ENCODE measurements at regions not wholly inside any gene's neighbourhood (a gene's known extent, or its start where the extent isn't known, plus 50 kb on each side); places are given as distances from the start of the nearest gene placed in this dataset.
"Not testable (repeated sequence)": the region's sequence is repeated elsewhere in the genome, so short reads cannot be mapped to it uniquely, and the experiment has no call there.

DNA sequence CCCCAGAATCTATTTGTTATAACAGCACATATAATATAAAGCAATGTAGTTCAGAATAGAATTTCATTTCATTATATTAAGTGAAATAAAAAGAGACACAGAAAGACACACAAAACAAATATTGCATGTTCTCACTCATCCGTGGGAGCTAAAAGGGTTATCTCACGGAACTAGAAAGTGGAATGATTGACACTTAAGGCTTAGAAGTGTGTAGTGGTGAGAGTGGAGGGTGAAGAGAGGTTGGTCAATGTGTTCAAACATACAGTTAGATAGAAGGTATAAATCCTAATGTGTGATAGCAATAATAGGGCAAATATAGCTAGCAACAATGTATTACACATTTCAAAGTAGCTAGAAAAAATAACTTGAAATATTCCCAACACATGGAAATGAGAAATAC lies 1001.7 kb upstream of the TMPRSS15 start:
- Mint-ChIP-seq H3K36me3 (ENCODE audit: insufficient read depth) (no peaks in the 10 kb centered on the region), H3K4me1 (ENCODE audit: low read depth) (no peaks in the 10 kb centered on the region), H3K9me3 (peaks cover 7% of the 10 kb centered on the region), H3K27me3 (ENCODE audit: low read depth) (no peaks in the 10 kb centered on the region), H3K4me3 (no peak overlapping the region)
- DNase-seq (no peak), ATAC-seq (no peak)

DNA sequence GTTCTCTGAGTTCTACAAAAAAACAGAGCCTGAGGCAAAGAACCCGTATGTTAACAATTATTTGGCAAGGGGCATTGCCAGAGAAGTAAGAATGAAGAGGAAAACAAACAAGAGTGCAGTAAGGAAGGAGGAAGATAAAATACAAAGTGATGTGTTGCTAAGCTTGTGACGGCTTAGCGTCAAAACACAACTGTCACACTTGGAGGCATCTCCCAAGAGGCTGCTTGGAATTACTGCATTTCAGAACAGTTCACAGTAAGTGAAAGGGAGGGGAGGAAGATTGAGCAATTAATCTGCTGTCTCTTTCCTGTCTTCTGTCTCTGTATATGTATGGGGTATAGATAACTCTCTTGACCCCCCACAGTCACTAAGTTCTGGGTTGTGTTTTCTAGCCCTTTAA lies 1017.0 kb upstream of the TMPRSS15 start:
- H3K4me1 Mint-ChIP-seq (ENCODE audit: low read depth): no peaks in the 10 kb centered on the region
- H3K27me3 Mint-ChIP-seq (ENCODE audit: low read depth): no peaks in the 10 kb centered on the region
- H3K9me3 Mint-ChIP-seq: peaks cover 16% of the 10 kb centered on the region

DNA sequence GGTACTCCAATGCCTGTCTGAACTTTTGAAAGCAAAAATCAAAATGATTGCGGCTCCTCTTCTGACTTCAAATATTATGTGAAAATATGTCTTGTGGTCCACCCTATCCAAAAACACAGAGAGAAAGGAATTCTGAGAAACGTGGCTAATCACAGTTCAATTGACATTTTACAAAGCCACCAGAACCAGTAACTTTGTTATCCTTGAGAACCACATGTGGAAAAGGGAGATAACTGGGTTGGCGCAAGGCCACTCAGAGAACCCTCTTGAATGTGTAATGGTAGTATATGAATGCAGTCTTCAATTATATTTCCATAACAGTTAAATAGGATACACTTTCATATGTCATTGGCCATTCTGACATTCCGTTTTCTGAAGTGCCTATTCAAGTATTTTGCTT lies 1030.0 kb upstream of the TMPRSS15 start:
- Mint-ChIP-seq H3K4me1 (ENCODE audit: low read depth) (no peaks in the 10 kb centered on the region), H3K4me3 (no peak overlapping the region), H3K27me3 (ENCODE audit: low read depth) (no peaks in the 10 kb centered on the region), H3K36me3 (ENCODE audit: insufficient read depth) (no peaks in the 10 kb centered on the region), H3K9me3 (peaks cover 7% of the 10 kb centered on the region)
- DNase-seq (no peak), ATAC-seq (no peak)

More for the DNA sequence above, 1017.0 kb upstream of the TMPRSS15 start:
- no peak for DNase-seq
- no peak for ATAC-seq
- H3K4me3 Mint-ChIP-seq: no peak overlapping the region
- no peaks in the 10 kb centered on the region for H3K36me3 Mint-ChIP-seq (ENCODE audit: insufficient read depth)

DNA sequence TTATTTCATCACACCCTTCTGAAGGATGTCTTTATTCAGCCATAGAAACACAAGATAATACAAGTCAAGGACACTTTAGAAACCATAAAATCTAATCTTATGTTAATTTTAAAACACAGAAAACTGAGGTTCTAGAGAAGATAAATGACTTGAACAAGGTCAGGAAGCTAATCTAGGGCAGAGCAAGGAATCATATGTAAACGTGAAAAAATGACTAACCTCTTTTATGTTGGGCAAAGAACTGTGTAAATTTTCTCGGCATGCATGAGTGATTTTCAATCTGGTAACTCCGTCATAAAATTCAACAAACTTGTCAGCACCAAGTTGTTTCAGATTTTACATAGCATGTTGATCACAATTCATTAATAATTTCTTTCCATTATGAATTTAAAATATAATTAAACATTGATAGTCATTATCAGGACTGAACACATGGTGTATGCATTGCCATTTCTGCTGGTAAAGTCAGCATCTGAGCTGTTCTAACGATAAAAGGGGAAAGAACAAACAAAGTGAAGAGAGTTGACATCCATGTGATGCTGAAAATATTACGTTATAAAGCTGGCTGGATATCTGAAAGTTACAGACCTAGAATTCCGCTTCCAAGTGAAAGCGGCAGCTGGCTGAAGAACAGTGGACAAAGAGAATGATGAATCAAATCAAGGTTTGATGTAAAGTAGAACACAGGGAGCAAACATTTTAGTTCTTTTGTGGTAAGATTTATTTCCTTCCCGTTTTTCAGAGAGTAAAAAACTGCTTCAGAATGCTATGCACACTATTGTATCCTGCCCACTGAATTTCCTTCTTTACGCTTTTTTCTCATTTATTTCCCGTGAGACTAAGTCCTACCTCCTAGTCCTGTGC lies 1037.4 kb upstream of the TMPRSS15 start:
- no peaks in the 10 kb centered on the region for H3K9me3 Mint-ChIP-seq
- DNase-seq (no peak), ATAC-seq (no peak)
- H3K27me3 Mint-ChIP-seq (ENCODE audit: low read depth): no peaks in the 10 kb centered on the region
- H3K4me3 Mint-ChIP-seq: no peak overlapping the region
- H3K4me1 Mint-ChIP-seq (ENCODE audit: low read depth): no peaks in the 10 kb centered on the region
- no peaks in the 10 kb centered on the region for H3K36me3 Mint-ChIP-seq (ENCODE audit: insufficient read depth)

DNA sequence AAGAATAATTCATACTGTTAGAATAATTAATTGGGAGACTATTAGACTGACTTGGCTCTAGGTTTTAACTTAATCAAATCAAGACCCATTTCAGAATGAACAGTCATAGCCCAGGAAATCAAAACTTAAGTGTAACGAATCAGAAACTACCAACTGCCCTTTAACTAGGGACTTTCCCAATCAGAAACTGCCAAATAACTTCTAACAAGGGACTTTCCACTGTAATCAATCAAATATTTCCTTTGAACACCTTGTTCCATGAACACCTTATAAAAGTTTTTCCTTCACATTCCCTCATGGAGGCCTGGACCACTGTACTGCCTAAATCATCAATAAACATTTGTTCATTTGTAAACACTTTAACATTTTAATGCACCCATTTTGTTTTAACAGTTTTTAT lies 1054.7 kb upstream of the TMPRSS15 start:
- ATAC-seq: no peak
- Mint-ChIP-seq H3K27me3 (ENCODE audit: low read depth) (no peaks in the 10 kb centered on the region), H3K4me3 (no peak overlapping the region), H3K4me1 (ENCODE audit: low read depth) (no peaks in the 10 kb centered on the region), H3K9me3 (peaks cover 8% of the 10 kb centered on the region), H3K36me3 (ENCODE audit: insufficient read depth) (no peaks in the 10 kb centered on the region)
- no peak for DNase-seq

DNA sequence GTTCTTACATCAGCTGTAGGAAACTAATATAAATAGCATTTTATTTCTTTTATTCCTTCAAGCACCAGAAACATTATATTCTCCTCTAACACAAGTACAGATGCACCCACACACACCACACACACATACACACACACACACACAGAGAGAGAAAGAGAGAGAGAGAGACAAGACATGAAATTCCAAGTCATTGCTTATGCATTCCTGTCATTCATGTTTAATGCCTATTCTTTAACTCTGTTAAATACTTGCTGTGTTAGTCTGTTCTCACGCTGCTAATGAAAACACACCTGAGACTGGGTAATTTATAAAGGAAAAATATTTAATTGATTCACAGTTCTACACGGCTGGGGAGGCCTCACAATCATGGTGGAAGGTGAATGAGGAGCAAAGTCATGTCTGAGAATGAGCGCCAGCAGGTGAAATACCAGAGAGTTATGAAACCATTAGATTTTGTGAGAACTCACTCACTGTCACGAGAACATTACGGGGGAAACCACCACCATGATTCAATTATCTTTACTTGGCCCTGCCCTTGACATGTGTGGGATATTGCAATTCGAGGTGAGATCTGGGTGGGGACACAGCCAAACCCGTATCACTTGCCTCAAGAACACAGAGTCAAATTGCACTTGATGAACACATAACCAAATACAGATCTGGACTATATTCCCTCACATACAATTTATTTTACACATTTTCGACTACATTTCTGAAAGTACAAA lies 1058.1 kb upstream of the TMPRSS15 start:
- ATAC-seq (no peak), DNase-seq (no peak)
- H3K27me3 Mint-ChIP-seq (ENCODE audit: low read depth): no peaks in the 10 kb centered on the region
- no peaks in the 10 kb centered on the region for H3K4me1 Mint-ChIP-seq (ENCODE audit: low read depth)
- H3K9me3 Mint-ChIP-seq: peaks cover 8% of the 10 kb centered on the region
- no peak overlapping the region for H3K4me3 Mint-ChIP-seq
- H3K36me3 Mint-ChIP-seq (ENCODE audit: insufficient read depth): no peaks in the 10 kb centered on the region

DNA sequence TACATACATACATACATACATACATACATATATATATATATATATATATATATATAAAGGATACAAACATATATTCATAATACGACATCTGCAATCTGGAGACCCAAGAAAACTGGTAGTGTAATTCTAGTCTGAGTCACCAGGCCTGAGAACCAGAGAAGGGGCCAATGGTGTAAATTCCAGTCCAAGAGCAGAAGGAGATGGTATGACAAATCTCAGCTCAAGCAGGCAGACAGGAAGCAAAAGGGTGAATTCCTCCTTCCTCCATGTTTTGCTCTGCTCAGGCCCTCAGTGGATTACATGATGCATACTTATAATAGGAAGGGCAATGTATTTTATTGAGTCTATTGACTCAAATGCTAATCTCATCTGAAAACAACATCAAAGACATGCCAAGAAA lies 1060.4 kb upstream of the TMPRSS15 start:
- H3K4me3 Mint-ChIP-seq: no peak overlapping the region
- H3K9me3 Mint-ChIP-seq: peaks cover 3% of the 10 kb centered on the region

DNA sequence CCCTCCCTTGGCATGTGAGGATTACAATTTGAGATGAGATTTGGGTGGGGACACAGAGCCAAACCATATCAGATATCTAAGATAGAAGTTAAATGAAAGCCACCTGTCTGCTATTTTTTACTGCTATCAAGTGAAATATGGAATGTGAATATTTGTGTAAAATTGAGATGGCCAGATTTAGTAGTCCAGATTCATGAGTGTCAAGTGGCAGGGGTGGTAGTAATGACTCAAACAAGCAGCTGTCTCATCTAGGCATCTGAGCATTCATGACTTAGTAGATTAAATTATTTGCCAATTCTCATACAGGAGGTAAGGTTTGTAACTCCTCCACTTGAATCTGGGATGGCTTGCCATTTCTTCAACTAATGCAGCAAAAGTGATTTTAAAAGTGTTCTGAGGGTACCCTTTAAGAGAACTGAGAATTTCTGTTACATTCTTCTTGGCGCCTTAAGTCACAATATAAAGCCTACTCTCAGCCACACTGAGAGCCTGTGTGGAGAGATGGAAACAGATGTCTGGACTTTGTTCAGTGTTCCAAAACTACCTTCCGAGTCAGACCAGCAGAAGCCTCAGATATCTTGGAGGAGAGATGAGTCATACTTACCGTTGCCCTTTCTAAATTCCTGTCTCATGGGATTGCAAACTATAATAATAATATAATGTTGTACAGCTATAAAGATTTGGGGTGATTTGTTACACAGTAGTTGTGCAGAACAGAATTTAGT lies 1065.6 kb upstream of the TMPRSS15 start:
- H3K36me3 Mint-ChIP-seq (ENCODE audit: insufficient read depth): no peaks in the 10 kb centered on the region
- peaks cover 6% of the 10 kb centered on the region for H3K9me3 Mint-ChIP-seq
- no peak for DNase-seq
- no peaks in the 10 kb centered on the region for H3K4me1 Mint-ChIP-seq (ENCODE audit: low read depth)
- no peaks in the 10 kb centered on the region for H3K27me3 Mint-ChIP-seq (ENCODE audit: low read depth)
- no peak for ATAC-seq
- no peak overlapping the region for H3K4me3 Mint-ChIP-seq

More for the DNA sequence above, 1060.4 kb upstream of the TMPRSS15 start:
- Mint-ChIP-seq H3K36me3 (ENCODE audit: insufficient read depth) (no peaks in the 10 kb centered on the region), H3K27me3 (ENCODE audit: low read depth) (no peaks in the 10 kb centered on the region), H3K4me1 (ENCODE audit: low read depth) (no peaks in the 10 kb centered on the region)
- ATAC-seq: no peak
- no peak for DNase-seq

DNA sequence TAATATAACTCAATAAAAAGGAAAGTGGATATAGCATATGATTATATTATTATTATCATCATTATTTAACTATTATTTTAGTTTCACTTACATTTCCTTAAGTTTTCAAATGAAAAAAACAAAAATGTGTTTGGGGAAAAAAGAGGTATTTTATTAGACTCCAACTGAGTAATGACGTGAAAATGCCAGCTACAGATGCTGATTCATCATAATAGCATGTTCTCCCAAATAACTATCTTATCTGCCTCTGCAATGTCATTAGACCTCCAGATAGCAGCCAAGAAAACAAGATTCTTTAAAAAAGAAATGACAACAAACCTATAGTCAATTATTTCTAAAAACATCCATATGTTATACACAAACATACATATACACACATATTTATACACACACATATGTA lies 1071.9 kb upstream of the TMPRSS15 start:
- no peak for DNase-seq
- no peak for ATAC-seq
- Mint-ChIP-seq H3K27me3 (ENCODE audit: low read depth) (no peaks in the 10 kb centered on the region), H3K4me3 (no peak overlapping the region), H3K4me1 (ENCODE audit: low read depth) (no peaks in the 10 kb centered on the region), H3K36me3 (ENCODE audit: insufficient read depth) (no peaks in the 10 kb centered on the region), H3K9me3 (peaks cover 8% of the 10 kb centered on the region)

DNA sequence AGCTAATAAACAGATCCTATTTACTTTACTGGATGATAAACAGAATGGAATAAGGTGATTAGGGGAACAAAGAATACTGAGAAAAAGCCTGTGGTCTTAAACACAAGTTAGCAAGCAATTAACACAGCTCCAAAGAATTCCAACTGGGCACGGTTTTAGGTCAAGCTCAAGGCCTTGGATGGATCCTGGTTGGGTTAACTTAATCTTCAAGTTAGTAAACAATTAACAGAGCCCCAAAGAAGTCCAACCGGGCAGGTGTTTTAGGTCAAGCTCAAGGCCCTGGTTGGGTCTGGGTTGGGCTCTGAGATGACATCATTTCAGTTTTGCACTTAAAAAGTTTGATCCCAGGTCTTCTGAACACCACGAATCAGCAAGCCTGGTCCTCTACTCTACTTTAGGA lies 1086.3 kb upstream of the TMPRSS15 start:
- ATAC-seq (no peak), DNase-seq (no peak)
- no peaks in the 10 kb centered on the region for H3K4me1 Mint-ChIP-seq (ENCODE audit: low read depth)
- H3K36me3 Mint-ChIP-seq (ENCODE audit: insufficient read depth): no peaks in the 10 kb centered on the region
- H3K4me3 Mint-ChIP-seq: no peak overlapping the region
- peaks cover 7% of the 10 kb centered on the region for H3K9me3 Mint-ChIP-seq
- H3K27me3 Mint-ChIP-seq (ENCODE audit: low read depth): no peaks in the 10 kb centered on the region

DNA sequence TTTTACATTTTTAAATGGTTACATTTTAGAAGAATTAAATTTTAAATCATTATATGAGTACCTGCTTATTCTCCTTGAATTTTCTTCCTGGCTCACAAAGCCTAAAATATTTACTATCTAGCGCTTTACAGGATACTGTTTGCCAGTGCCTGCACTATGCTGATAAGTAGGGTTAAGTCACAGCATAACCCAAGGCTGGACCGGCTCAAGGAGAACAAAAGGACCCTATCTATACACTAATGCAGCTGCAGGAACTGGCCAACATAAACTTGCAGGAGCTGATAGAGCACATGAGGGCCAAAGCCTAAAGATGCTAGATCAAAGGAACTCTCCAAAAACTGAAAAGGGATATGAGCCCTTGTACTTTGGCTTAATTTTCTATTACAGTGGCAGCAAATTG lies 1086.9 kb upstream of the TMPRSS15 start:
- ATAC-seq: no peak
- Mint-ChIP-seq H3K9me3 (peaks cover 7% of the 10 kb centered on the region), H3K36me3 (ENCODE audit: insufficient read depth) (no peaks in the 10 kb centered on the region), H3K27me3 (ENCODE audit: low read depth) (no peaks in the 10 kb centered on the region), H3K4me1 (ENCODE audit: low read depth) (no peaks in the 10 kb centered on the region), H3K4me3 (no peak overlapping the region)
- no peak for DNase-seq

DNA sequence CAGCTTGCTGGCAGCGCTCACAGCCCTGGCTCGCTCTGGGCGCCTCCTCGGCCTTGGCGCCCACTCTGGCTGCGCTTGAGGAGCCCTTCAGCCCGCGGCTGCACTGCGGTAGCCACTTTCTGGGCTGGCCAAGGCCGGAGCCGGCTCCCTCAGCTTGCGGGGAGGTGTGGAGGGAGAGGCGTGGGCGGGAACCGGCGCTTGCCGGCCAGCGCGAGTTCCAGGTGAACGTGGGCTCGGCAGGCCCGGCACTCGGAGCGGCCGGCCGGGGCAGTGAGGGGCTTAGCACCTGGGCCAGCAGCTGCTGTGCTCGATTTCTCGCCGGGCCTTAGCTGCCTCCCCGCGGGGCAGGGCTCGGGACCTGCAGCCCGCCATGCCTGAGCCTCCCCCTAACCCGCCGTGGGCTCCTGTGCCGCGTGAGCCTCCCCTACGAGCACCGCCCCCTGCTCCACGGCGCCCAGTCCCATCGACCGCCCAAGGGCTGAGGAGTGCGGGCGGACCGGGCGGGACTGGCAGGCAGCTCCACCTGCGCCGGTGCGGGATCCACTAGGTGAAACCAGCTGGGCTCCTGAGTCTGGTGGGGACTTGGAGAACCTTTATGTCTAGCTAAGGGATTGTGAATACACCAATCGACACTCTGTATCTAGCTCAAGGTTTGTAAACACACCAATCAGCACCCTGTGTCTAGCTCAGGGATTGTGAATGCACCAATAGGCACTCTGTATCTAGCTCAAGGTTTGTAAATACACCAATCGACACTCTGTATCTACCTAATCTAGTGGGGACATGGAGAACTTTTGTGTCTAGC lies 1090.1 kb upstream of the TMPRSS15 start:
- not testable (repeated sequence) for H3K36me3 Mint-ChIP-seq (ENCODE audit: insufficient read depth); H3K9me3 Mint-ChIP-seq; H3K4me1 Mint-ChIP-seq (ENCODE audit: low read depth); DNase-seq; H3K4me3 Mint-ChIP-seq; ATAC-seq; H3K27me3 Mint-ChIP-seq (ENCODE audit: low read depth)

DNA sequence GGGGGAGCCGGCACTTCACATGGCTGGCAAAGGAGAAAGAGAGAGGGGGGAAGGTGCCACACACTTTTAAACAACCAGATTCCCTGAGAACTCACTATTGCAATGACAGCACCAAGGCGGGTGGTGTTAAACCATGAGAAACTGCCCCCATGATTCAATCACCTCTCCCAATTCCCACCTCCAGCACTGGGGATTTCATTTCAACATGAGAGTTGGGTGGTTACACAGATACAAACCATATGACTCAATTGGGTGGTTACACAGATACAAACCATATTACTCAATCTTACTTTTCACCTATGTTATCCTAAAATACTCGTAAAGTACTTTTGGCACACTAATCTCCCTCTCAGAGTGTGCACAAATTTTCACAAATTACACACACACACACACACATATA lies 1097.5 kb upstream of the TMPRSS15 start:
- Mint-ChIP-seq H3K4me3 (no peak overlapping the region), H3K27me3 (ENCODE audit: low read depth) (no peaks in the 10 kb centered on the region), H3K36me3 (ENCODE audit: insufficient read depth) (no peaks in the 10 kb centered on the region), H3K4me1 (ENCODE audit: low read depth) (no peaks in the 10 kb centered on the region), H3K9me3 (peaks cover 16% of the 10 kb centered on the region)
- DNase-seq (no peak), ATAC-seq (no peak)

DNA sequence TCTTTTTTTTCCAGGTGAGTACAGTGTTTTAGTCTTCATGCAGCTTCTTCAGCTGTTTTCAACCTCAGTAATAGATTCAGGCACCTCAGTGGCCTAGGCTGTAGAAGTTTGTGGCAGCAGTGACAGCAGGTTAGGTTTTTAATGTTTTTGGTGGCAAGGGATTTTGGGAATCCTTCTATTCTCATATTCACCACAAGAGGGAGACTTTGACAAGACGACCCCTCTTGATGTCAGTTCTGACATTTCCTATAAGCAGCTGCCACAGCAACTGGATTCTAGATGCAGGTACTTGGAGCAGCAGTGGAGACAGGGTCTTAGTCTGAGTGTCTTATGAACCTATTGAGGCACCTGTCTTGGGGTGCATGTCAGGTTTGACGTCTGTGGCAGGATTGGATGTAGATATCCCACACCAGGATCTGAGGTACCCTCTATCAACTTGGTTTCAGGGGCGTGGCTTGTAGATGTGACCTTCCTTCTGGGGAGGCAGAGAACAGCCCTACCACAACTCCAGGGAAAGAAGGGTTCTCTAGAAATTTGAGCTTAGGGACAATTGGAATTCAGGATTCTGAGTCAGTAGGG lies 1104.2 kb upstream of the TMPRSS15 start:
- ATAC-seq (no peak), DNase-seq (no peak)
- Mint-ChIP-seq H3K4me1 (ENCODE audit: low read depth) (no peaks in the 10 kb centered on the region), H3K27me3 (ENCODE audit: low read depth) (no peaks in the 10 kb centered on the region), H3K9me3 (peaks cover 12% of the 10 kb centered on the region), H3K36me3 (ENCODE audit: insufficient read depth) (no peaks in the 10 kb centered on the region), H3K4me3 (no peak overlapping the region)

Data from activated T-cell treated with anti-CD3 and anti-CD28 coated beads, Interleukin-2, amount 50 U/mL, for 4 hours (primary cell).